Thoracic aorta (tissue), 2 donors: ENCODE measurements at regions not wholly inside any gene's neighbourhood (a gene's known extent, or its start where the extent isn't known, plus 50 kb on each side); places are given as distances from the start of the nearest gene placed in this dataset.

ENCODE experiments used
- ATAC-seq: fragments of 150-250 bp; one replicate; pipeline ENCODE4 v1.8.0; 2017; ENCODE audit warnings: low read depth; ENCODE audit not compliant: insufficient number of reproducible peaks, low FRiP score
- DNase-seq: peaks from one replicate; pipeline ENCODE4 v3.0.0-alpha.2; 2020; ENCODE audit warnings: low spot score
- H3K27ac ChIP-seq, 2 donors: fragments of 200-600 bp; sonication (generic); 1 replicate in 1 of 2; 2 replicates in 1 of 2; pipeline ENCODE4 v1.5.1; 2016; ENCODE audit warnings: mild to moderate bottlenecking in 2 of 2, moderate library complexity in 2 of 2
- H3K27me3 ChIP-seq: fragments of 200-600 bp; sonication (generic); replicated peaks from 2 replicates; pipeline ENCODE4 v1.6.0; 2016; ENCODE audit warnings: mild to moderate bottlenecking; ENCODE audit not compliant: insufficient read depth
- H3K36me3 ChIP-seq: fragments of 200-600 bp; sonication (generic); one replicate; pipeline ENCODE4 v1.5.1; 2016
- H3K4me1 ChIP-seq, 2 donors: fragments of 200-600 bp; sonication (generic); 1 replicate in 1 of 2; 2 replicates in 1 of 2; pipeline versions ENCODE4 v1.5.1 to v1.6.0; 2016; ENCODE audit warnings: low read depth in 2 of 2, mild to moderate bottlenecking in 1 of 2; ENCODE audit not compliant: control insufficient read depth in 1 of 2
- H3K4me3 ChIP-seq: fragments of 200-600 bp; sonication (generic); 2 replicates; pipeline ENCODE4 v1.5.1; 2016; ENCODE audit warnings: mild to moderate bottlenecking
- H3K9me3 ChIP-seq: fragments of 200-600 bp; sonication (generic); 2 replicates; pipeline ENCODE4 v1.5.1; 2016
- CTCF ChIP-seq: fragments of 200-600 bp; sonication (generic); IDR thresholded peaks from one replicate; pipeline ENCODE4 v1.5.1; 2019; ENCODE audit warnings: antibody characterized with exemption

DNA sequence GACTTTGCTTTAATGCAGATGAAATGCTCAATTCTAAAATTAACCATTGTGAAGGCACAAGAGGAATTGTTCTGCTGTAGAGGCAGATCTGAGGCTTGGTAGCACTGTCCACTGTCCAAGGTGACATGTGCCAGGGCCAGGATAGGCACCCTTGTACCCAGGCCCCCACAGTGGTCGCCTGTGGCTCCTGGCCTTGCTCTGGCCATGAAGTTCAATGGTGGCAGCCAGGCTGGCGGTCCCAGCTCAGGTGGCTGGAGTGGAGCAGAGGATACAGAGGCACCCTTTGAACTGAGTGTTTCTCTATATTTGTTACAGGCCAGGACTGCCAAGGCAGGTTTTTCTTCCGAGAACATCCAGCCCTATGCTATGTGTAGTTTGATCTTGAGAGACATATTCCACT is 102.6 kb downstream of the PTGS2 start:
- Histone ChIP-seq H3K36me3 (no peaks in the 10 kb centered on the region), H3K27ac (no peak overlapping the region), H3K9me3 (no peaks in the 10 kb centered on the region), H3K27me3 (no peaks in the 10 kb centered on the region), H3K4me3 (no peak overlapping the region), H3K4me1 (peaks cover 0 to 11% of the 10 kb centered on the region in 2 donors)
- DNase-seq (no peak), ATAC-seq (no peak)
- no peak for TF ChIP-seq CTCF

DNA sequence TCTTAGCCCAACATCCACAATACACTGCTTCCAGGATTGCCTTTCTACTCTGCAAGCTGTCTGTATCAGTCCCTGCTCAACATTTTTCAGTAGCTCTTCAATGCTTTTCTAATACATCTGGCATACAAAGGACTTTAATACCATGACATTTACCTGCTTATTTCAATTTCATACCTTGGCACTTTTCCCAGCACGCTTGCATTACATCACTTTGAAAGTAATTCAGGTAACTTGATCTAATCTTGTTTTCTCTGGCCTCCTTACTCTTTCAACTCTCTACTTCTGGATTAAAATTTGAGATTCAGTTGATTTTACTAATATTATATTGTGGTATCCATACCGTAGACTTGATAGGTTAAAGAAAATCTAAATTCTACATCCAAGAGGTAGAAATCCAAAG is 103.0 kb downstream of the PTGS2 start:
- H3K4me3 ChIP-seq = no peak overlapping the region
- no peaks in the 10 kb centered on the region for H3K27me3 ChIP-seq
- ATAC-seq = no peak
- no peaks in the 10 kb centered on the region for H3K9me3 ChIP-seq
- TF ChIP-seq CTCF = no peak
- DNase-seq = no peak
- peaks cover 0 to 11% of the 10 kb centered on the region in 2 donors for H3K4me1 ChIP-seq
- no peaks in the 10 kb centered on the region for H3K36me3 ChIP-seq
- H3K27ac ChIP-seq = no peak overlapping the region

DNA sequence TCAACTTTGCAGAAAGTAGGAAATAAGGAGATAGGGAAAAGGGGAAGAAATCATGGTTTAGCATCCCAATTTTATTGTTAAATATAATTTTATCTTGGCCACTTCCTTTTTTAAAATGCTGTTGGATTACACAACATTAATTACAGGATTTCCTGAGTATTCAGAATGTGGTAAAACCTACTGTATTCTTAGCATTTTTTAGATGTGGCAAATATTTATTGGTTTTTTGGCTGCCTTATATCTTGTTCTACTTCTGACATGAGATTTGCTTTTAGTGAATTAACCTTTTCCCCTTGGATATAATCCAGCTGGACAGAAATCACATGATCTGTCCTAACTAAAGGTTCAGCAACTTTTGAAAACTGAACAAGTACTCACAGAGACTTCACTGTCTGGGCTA is 104.9 kb downstream of the PTGS2 start:
- Histone ChIP-seq H3K9me3 (no peaks in the 10 kb centered on the region), H3K27me3 (no peaks in the 10 kb centered on the region), H3K4me1 (peaks cover 0 to 11% of the 10 kb centered on the region in 2 donors), H3K4me3 (no peak overlapping the region), H3K27ac (no peak overlapping the region), H3K36me3 (no peaks in the 10 kb centered on the region)
- no peak for ATAC-seq
- TF ChIP-seq CTCF = no peak
- no peak for DNase-seq

GRCh38 chr1:186574926-186575325 is 105.3 kb downstream of the PTGS2 start:
- H3K4me1 ChIP-seq = peaks cover 0 to 11% of the 10 kb centered on the region in 2 donors
- no peak for TF ChIP-seq CTCF
- H3K27me3 ChIP-seq = no peaks in the 10 kb centered on the region
- H3K9me3 ChIP-seq = no peaks in the 10 kb centered on the region
- H3K4me3 ChIP-seq = no peak overlapping the region
- ATAC-seq (no peak), DNase-seq (no peak)
- no peak overlapping the region for H3K27ac ChIP-seq
- H3K36me3 ChIP-seq = no peaks in the 10 kb centered on the region

DNA sequence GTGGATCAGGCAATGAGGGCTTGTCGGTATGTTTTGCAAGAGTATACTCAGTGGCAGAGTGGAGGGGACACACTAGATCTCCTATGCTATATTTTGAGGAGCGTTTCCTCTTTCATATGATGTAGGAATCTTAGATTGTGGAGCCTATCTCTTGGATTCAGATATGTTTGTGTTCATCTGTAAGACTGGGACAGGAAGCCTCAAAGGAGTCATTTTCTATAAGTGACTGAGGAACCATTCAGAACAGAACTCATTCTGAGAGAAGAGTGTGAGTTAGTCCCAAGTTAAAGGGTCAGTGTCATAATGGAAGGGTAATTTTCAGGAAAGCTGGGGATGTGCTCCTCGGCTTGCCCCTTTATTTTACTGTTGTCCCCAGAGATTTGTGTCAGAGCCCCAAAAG is 107.7 kb downstream of the PTGS2 start:
- H3K4me1 ChIP-seq = peaks cover 0 to 11% of the 10 kb centered on the region in 2 donors

More for the DNA sequence above, 107.7 kb downstream of the PTGS2 start:
- DNase-seq (no peak), ATAC-seq (no peak)
- Histone ChIP-seq H3K4me3 (no peak overlapping the region), H3K9me3 (no peaks in the 10 kb centered on the region), H3K36me3 (no peaks in the 10 kb centered on the region), H3K27me3 (no peaks in the 10 kb centered on the region), H3K27ac (no peak overlapping the region)
- no peak for TF ChIP-seq CTCF
